ENCODE measurements at regions not wholly inside any gene's neighbourhood (a gene's known extent, or its start where the extent isn't known, plus 50 kb on each side); places are given as distances from the start of the nearest gene placed in this dataset.

- H3K4me3 ChIP-seq (ENCODE audit: low read depth, low read length) = no peak overlapping the region
- no peak for DNase-seq (ENCODE audit: low read depth)
- no peak for TF ChIP-seq CTCF (IDR thresholded peaks at IDR 0.05; ENCODE audit: insufficient read depth, low read length)
Measured at GRCh38 chr11:98630736-98631135, 390.0 kb upstream of the CNTN5 start.

DNA sequence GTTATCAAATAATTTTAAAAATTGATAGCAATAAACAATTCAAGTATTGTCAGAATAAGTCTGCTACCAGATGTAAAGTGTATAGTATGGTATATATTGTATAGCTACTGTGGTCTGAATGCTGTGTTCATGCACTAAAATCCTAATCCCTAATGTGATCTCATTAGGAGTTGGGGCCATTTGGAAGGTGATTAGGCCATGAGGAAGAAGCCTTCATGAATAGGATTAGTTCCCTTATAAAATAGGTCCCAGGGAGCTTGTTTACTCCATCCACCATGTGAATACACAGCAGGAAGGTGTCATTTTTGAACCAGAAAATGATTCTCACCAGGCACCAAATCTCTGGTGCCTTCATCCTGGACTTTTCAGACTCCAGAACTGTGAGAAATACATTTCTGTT, 363.0 kb upstream of the CNTN5 start:
- TF ChIP-seq CTCF (IDR thresholded peaks at IDR 0.05; ENCODE audit: insufficient read depth, low read length) = no peak
- no peak for DNase-seq (ENCODE audit: low read depth)
- no peak overlapping the region for H3K4me3 ChIP-seq (ENCODE audit: low read depth, low read length)

GRCh38 chr11:98659431-98659830, 361.3 kb upstream of the CNTN5 start:
- no peak for TF ChIP-seq CTCF (IDR thresholded peaks at IDR 0.05; ENCODE audit: insufficient read depth, low read length)
- no peak for DNase-seq (ENCODE audit: low read depth)
- H3K4me3 ChIP-seq (ENCODE audit: low read depth, low read length) = no peak overlapping the region

DNA sequence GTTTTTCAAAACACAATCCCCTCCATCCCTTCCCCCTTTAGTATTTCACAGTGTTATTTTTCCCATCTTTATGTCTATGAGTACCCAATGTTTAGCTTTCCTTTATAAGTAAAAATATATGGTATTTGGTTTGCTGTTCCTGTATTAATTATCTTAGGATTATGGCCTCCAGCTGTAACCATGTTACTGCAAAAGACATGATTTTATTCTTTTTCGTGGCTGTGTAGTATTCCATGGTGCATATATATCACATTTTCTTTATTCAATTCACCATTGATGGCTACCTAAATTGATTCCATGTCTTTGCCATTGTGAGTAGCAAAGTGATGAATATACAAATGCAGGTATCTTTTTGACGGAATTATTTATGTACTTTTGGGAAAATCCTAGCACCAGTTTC, 346.4 kb upstream of the CNTN5 start:
- no peak for TF ChIP-seq CTCF (IDR thresholded peaks at IDR 0.05; ENCODE audit: insufficient read depth, low read length)
- no peak overlapping the region for H3K4me3 ChIP-seq (ENCODE audit: low read depth, low read length)
- DNase-seq (ENCODE audit: low read depth) = no peak

GRCh38 chr11:98679673-98680072, 341.1 kb upstream of the CNTN5 start:
- H3K4me3 ChIP-seq (ENCODE audit: low read depth, low read length) = no peak overlapping the region
- no peak for TF ChIP-seq CTCF (IDR thresholded peaks at IDR 0.05; ENCODE audit: insufficient read depth, low read length)

DNA sequence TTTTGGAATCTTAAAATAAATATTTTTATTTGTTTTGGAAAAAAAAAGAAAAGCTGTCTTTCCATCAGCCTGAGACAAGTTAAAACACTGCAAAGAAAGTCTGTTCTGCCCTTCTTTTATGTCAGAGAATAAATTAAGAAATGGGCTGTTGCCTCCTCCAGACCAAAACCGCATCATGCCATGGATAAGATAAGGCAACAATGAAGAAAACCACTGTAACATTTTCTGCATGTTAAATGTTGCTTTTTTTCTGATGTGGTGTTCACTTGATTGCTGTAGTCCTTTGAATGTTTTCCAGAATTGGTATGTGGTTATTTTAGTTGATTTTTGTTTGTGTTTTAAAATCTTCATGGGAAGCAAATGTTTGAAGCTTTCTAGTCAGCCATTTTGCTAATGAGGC, 319.2 kb upstream of the CNTN5 start:
- TF ChIP-seq CTCF (IDR thresholded peaks at IDR 0.05; ENCODE audit: insufficient read depth, low read length) = no peak
- no peak overlapping the region for H3K4me3 ChIP-seq (ENCODE audit: low read depth, low read length)
- DNase-seq (ENCODE audit: low read depth) = no peak

More at GRCh38 chr11:98679673-98680072, 341.1 kb upstream of the CNTN5 start:
- DNase-seq (ENCODE audit: low read depth) = no peak

GRCh38 chr11:98703779-98704556, 316.8 kb upstream of the CNTN5 start:
- DNase-seq (ENCODE audit: low read depth) = no peak
- no peak for TF ChIP-seq CTCF (IDR thresholded peaks at IDR 0.05; ENCODE audit: insufficient read depth, low read length)
- H3K4me3 ChIP-seq (ENCODE audit: low read depth, low read length) = no peak overlapping the region

Measured in fibroblast of the aortic adventitia (primary cell).